NT2/D1 (cell line): ENCODE measurements at regions not wholly inside any gene's neighbourhood (a gene's known extent, or its start where the extent isn't known, plus 50 kb on each side); places are given as distances from the start of the nearest gene placed in this dataset.

ENCODE experiments used
- SUZ12 ChIP-seq: IDR thresholded peaks from 2 replicates; pipeline ENCODE4 v1.6.1; 2011; ENCODE audit not compliant: insufficient read length, insufficient read depth; ENCODE audit errors: extremely low read depth
- YY1 ChIP-seq: IDR thresholded peaks from 2 replicates; pipeline ENCODE4 v1.6.1; 2011; ENCODE audit not compliant: insufficient read length, insufficient read depth
- ZNF274 ChIP-seq: IDR thresholded peaks from 2 replicates; pipeline ENCODE4 v1.6.1; 2011; ENCODE audit warnings: mild to moderate bottlenecking, low read depth, low read length

- TF ChIP-seq SUZ12 (no peak), ZNF274 (no peak), YY1 (no peak)
These were observed 606.9 kb upstream of the NRXN1 start for GRCh38 chr2:51638811-51639210.
